ENCODE measurements at regions not wholly inside any gene's neighbourhood (a gene's known extent, or its start where the extent isn't known, plus 50 kb on each side); places are given as distances from the start of the nearest gene placed in this dataset.

DNA sequence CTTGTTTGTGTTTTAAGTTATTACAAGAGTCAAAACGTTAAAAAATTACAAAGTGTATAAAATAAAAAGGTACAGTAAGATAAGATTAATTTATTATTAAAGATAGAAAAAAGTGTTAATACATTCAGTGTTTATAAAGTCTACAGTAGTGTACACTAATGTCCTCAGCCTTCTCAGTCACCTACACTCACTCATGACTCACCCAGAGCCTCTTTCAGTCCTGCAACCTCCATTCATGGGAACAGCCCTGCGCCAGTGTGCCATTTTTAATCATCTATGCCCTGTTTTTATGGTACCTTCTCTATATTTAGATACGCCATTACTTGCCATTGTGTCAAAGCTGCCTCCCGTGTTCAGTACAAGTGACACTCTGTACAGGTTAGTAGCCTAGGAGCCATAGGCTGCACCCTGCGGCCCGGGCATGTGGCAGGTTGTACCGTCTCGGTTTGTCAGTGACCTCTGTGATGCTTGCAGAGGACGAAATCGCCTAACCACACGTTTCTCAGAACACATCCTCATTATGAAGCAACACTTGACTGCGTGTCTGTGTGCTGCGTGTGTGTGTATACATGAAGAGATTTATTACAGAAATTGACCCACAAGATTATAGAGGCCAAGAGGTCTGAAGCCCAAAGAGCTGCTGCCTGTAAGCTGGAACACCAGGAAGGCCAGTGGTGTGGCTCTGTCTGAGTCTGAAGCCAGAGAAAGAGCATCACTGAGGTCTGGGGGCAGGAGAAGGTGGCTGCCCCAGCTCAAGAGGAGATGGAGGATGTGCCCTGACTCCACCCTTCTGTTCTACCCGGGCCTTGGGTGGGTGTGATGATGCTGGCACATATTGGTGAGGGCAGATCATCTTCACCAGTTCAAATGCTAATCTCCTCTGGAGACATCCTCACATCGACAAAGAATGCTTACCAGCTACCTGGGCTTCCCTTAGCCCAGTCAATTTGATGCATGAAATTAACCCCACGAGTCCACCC is 116.6 kb upstream of the C14orf180 start:
- peak; percentile 22 for DNase-seq (ENCODE audit: insufficient read length, low spot score, missing footprints)

DNA sequence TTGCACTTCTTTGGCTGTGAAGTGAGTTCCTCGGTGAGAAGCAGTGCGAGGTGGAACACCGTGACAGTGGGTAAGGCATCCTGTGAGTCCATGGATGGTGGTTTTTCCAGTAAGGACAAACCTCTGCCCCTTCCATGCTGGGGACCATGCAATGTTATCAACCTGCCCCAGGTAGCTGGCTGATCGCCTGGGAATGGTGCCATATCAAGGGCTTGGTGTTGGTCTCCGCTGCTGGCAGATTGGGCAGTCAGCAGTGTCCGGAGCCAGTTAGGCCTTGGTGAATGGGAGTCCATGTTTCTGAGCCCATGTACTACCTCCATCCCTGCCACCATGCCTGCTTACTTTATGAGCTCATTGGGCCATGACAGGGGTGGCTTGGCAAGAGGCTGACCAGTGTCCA is 114.7 kb upstream of the C14orf180 start:
- Histone ChIP-seq H3K79me2 (ENCODE audit: insufficient read depth, low read length) (no peaks in the 10 kb centered on the region), H3K4me1 (ENCODE audit: insufficient read depth, low read length) (no peaks in the 10 kb centered on the region), H3K4me3 (ENCODE audit: insufficient read depth, low read length) (no peak overlapping the region), H3K9me3 (ENCODE audit: low read depth, low read length) (no peaks in the 10 kb centered on the region), H3K27me3 (ENCODE audit: insufficient read depth, low read length) (peaks cover 4% of the 10 kb centered on the region), H3K4me2 (ENCODE audit: insufficient read depth, low read length) (no peak overlapping the region), H2AFZ (ENCODE audit: low read length) (no peak overlapping the region), H3K27ac (ENCODE audit: low read depth, low read length) (no peak overlapping the region), H4K20me1 (ENCODE audit: insufficient read depth, low read length) (no peaks in the 10 kb centered on the region), H3K36me3 (ENCODE audit: insufficient read depth, low read length) (no peaks in the 10 kb centered on the region)
- peak; percentile 11 for DNase-seq (ENCODE audit: insufficient read length, low spot score, missing footprints)
- TF ChIP-seq, protein P1, sequence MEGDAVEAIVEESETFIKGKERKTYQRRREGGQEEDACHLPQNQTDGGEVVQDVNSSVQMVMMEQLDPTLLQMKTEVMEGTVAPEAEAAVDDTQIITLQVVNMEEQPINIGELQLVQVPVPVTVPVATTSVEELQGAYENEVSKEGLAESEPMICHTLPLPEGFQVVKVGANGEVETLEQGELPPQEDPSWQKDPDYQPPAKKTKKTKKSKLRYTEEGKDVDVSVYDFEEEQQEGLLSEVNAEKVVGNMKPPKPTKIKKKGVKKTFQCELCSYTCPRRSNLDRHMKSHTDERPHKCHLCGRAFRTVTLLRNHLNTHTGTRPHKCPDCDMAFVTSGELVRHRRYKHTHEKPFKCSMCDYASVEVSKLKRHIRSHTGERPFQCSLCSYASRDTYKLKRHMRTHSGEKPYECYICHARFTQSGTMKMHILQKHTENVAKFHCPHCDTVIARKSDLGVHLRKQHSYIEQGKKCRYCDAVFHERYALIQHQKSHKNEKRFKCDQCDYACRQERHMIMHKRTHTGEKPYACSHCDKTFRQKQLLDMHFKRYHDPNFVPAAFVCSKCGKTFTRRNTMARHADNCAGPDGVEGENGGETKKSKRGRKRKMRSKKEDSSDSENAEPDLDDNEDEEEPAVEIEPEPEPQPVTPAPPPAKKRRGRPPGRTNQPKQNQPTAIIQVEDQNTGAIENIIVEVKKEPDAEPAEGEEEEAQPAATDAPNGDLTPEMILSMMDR (IDR thresholded peaks at IDR 0.05; ENCODE audit: extremely low read depth, low read depth, low read length), result no peak

More for the DNA sequence above, 116.6 kb upstream of the C14orf180 start:
- no peaks in the 10 kb centered on the region for H3K79me2 ChIP-seq (ENCODE audit: insufficient read depth, low read length)
- H3K4me2 ChIP-seq (ENCODE audit: insufficient read depth, low read length), result no peak overlapping the region
- H2AFZ ChIP-seq (ENCODE audit: low read length), result no peak overlapping the region
- no peak overlapping the region for H3K27ac ChIP-seq (ENCODE audit: low read depth, low read length)
- H3K4me1 ChIP-seq (ENCODE audit: insufficient read depth, low read length), result no peaks in the 10 kb centered on the region
- no peaks in the 10 kb centered on the region for H3K36me3 ChIP-seq (ENCODE audit: insufficient read depth, low read length)
- TF ChIP-seq, protein P1 (IDR thresholded peaks at IDR 0.05; ENCODE audit: extremely low read depth, low read depth, low read length), result no peak
- H3K27me3 ChIP-seq (ENCODE audit: insufficient read depth, low read length), result peaks cover 4% of the 10 kb centered on the region
- H3K9me3 ChIP-seq (ENCODE audit: low read depth, low read length), result no peaks in the 10 kb centered on the region
- H4K20me1 ChIP-seq (ENCODE audit: insufficient read depth, low read length), result no peaks in the 10 kb centered on the region
- no peak overlapping the region for H3K4me3 ChIP-seq (ENCODE audit: insufficient read depth, low read length)

DNA sequence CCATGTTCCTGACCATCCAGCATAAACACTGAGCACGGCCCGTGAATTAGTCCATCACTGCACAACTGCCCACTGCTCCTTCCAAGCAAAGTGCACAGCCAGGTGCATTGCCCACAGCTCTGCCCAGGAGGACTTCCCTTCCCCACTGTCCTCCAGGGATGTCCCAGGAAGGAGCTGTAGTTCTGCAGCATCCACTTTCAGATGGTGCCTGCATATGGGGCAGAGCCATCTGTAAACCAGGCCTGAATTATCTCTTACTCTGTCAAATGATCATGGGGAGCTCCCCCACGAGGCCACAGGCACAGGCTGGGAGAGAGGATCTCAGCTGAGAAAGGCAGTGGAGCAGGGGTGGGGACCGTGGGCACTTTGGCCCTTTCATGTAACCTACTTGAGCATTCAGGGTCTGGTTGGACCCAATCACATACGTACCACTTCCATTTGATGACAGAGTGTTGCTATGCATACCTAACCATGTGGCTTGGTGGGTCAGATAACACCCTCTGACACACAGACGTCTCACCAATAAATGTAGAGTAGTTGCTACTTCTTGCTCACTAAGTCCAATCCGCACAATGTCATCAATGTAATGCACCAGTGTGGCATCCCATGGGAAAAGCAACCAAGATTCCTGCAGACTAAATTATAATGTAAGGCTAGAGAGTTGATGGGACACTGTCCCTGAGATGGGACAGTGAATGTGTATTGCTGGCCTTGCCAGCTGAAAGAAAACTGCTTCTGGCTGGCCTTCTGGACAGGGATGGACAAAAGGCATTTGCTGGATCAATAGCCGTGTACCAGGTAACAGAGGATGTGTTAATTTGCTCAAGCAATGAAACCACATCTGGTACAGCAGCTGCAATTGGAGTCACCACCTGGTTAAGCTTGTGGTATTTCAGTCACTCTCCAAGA is 113.8 kb upstream of the C14orf180 start:
- Histone ChIP-seq H3K27me3 (ENCODE audit: insufficient read depth, low read length) (peaks cover 4% of the 10 kb centered on the region), H3K4me1 (ENCODE audit: insufficient read depth, low read length) (no peaks in the 10 kb centered on the region)
- TF ChIP-seq, protein P1 (IDR thresholded peaks at IDR 0.05; ENCODE audit: extremely low read depth, low read depth, low read length), result no peak

More for the DNA sequence above, 113.8 kb upstream of the C14orf180 start:
- H3K36me3 ChIP-seq (ENCODE audit: insufficient read depth, low read length), result no peaks in the 10 kb centered on the region
- H3K79me2 ChIP-seq (ENCODE audit: insufficient read depth, low read length), result no peaks in the 10 kb centered on the region
- H4K20me1 ChIP-seq (ENCODE audit: insufficient read depth, low read length), result no peaks in the 10 kb centered on the region
- H3K27ac ChIP-seq (ENCODE audit: low read depth, low read length), result no peak overlapping the region
- DNase-seq (ENCODE audit: insufficient read length, low spot score, missing footprints), result peak; percentile 31
- no peaks in the 10 kb centered on the region for H3K9me3 ChIP-seq (ENCODE audit: low read depth, low read length)
- H3K4me2 ChIP-seq (ENCODE audit: insufficient read depth, low read length), result no peak overlapping the region
- no peak overlapping the region for H2AFZ ChIP-seq (ENCODE audit: low read length)
- H3K4me3 ChIP-seq (ENCODE audit: insufficient read depth, low read length), result no peak overlapping the region
